A673 (cell line): ENCODE measurements at regions not wholly inside any gene's neighbourhood (a gene's known extent, or its start where the extent isn't known, plus 50 kb on each side); places are given as distances from the start of the nearest gene placed in this dataset.

Source experiments
- BruUV-seq: library from RNA; stranded (reverse); fragments of 400-500 nt; replicated peaks from 2 replicates; lab custom pipeline; 2021; lab: Mats Ljungman, UMichigan
- CTCF ChIA-PET: fragments of 300-600 bp; sonication (Branson Sonifier 250); formaldehyde crosslinking; loops from one replicate; lab custom pipeline; 2022; ENCODE audit warnings: antibody characterized with exemption; lab: Charles Lee
- POLR2A ChIA-PET: fragments of 300-600 bp; sonication (Branson Sonifier 250); formaldehyde crosslinking; loops from one replicate; lab custom pipeline; 2022; ENCODE audit warnings: antibody characterized with exemption; ENCODE audit not compliant: low non-redundant PET; lab: Charles Lee
- DNase-seq: peaks from one replicate; pipeline ENCODE4 v3.0.0-alpha.2; 2015; ENCODE audit warnings: low spot score
- H3K27ac ChIP-seq: fragments of 200-600 bp; sonication (generic); 2 replicates; pipeline ENCODE4 v1.5.1; 2016; ENCODE audit warnings: mixed run types, low read depth, mild to moderate bottlenecking, mixed read lengths, antibody characterized with exemption, low read length; ENCODE audit not compliant: poor library complexity, severe bottlenecking
- H3K27me3 ChIP-seq: fragments of 200-600 bp; sonication (generic); replicated peaks from 2 replicates; pipeline ENCODE4 v1.6.1; 2017; ENCODE audit warnings: mixed run types, low read depth, mild to moderate bottlenecking, mixed read lengths, antibody characterized with exemption, low read length; ENCODE audit not compliant: insufficient read depth, poor library complexity
- H3K36me3 ChIP-seq: fragments of 200-600 bp; sonication (generic); 2 replicates; pipeline ENCODE4 v1.6.1; 2016; ENCODE audit warnings: mixed run types, mild to moderate bottlenecking, mixed read lengths, antibody characterized with exemption, low read length; ENCODE audit not compliant: insufficient read depth, poor library complexity, severe bottlenecking
- H3K4me1 ChIP-seq: fragments of 200-600 bp; sonication (generic); 2 replicates; pipeline ENCODE4 v1.6.1; 2017; ENCODE audit warnings: mixed run types, mild to moderate bottlenecking, mixed read lengths, antibody characterized with exemption, low read length; ENCODE audit not compliant: insufficient read depth, poor library complexity, severe bottlenecking
- H3K4me3 ChIP-seq: fragments of 200-600 bp; sonication (generic); 2 replicates; pipeline ENCODE4 v1.5.1; 2016; ENCODE audit warnings: low read depth, mixed run types, mild to moderate bottlenecking, mixed read lengths, low read length; ENCODE audit not compliant: poor library complexity, severe bottlenecking
- H3K9me3 ChIP-seq: fragments of 200-600 bp; sonication (generic); 2 replicates; pipeline ENCODE4 v1.6.1; 2016; ENCODE audit warnings: mixed run types, low read depth, mild to moderate bottlenecking, mixed read lengths, antibody characterized with exemption, low read length; ENCODE audit not compliant: poor library complexity, severe bottlenecking
- CTCF ChIP-seq: fragments of 300-800, 200-600 bp; sonication (generic); conservative IDR thresholded peaks from 2 replicates; pipeline ENCODE4 v1.5.1; 2017; ENCODE audit warnings: low read depth, mild to moderate bottlenecking, antibody characterized with exemption, low read length, moderate library complexity, mixed read lengths
- EZH2 ChIP-seq: fragments of 200-600 bp; sonication (generic); IDR thresholded peaks from 2 replicates; pipeline ENCODE4 v1.6.1; 2017; ENCODE audit warnings: borderline replicate concordance, low read depth, mild to moderate bottlenecking, mixed read lengths, antibody characterized with exemption, low read length; ENCODE audit not compliant: poor library complexity, severe bottlenecking
- intact Hi-C: fragments of 100-400 bp; cut with micrococcal nuclease; formaldehyde crosslinking; loops from one replicate; pipeline ENCODE4 v1.10.0; 2022; ENCODE audit not compliant: unreplicated experiment

GRCh38 chr2:48120759-48121242 is 193.7 kb upstream of the FOXN2 start:
- Histone ChIP-seq H3K27me3 (no peaks in the 10 kb centered on the region), H3K4me1 (no peaks in the 10 kb centered on the region), H3K9me3 (no peaks in the 10 kb centered on the region), H3K27ac (no peak overlapping the region), H3K4me3 (no peak overlapping the region), H3K36me3 (no peaks in the 10 kb centered on the region)
- no peak for DNase-seq
- ChIA-PET POLR2A (no interaction called here), CTCF (no interaction called here)
- no peak for TF ChIP-seq EZH2
- no peak for TF ChIP-seq CTCF
- intact Hi-C loops = no loop called here
- BruUV-seq = no TSS peak

- DNase-seq = no peak
- no peaks in the 10 kb centered on the region for H3K9me3 ChIP-seq
- ChIA-PET POLR2A (no interaction called here), CTCF (no interaction called here)
- H3K4me1 ChIP-seq = no peaks in the 10 kb centered on the region
- TF ChIP-seq CTCF = no peak
- no peaks in the 10 kb centered on the region for H3K36me3 ChIP-seq
- no peaks in the 10 kb centered on the region for H3K27me3 ChIP-seq
- no peak overlapping the region for H3K27ac ChIP-seq
- intact Hi-C loops = no loop called here
- no peak overlapping the region for H3K4me3 ChIP-seq
- no TSS peak for BruUV-seq
Observed at GRCh38 chr2:48122166-48122565, 192.3 kb upstream of the FOXN2 start.

- BruUV-seq = no TSS peak
- no peak overlapping the region for H3K27ac ChIP-seq
- no peaks in the 10 kb centered on the region for H3K27me3 ChIP-seq
- H3K36me3 ChIP-seq = no peaks in the 10 kb centered on the region
- no peak for TF ChIP-seq CTCF
- TF ChIP-seq EZH2 = no peak
- DNase-seq = no peak
- H3K4me3 ChIP-seq = no peak overlapping the region
- ChIA-PET CTCF (no interaction called here), POLR2A (interaction anchor here (0.8 kb wide), 1 partner anchor 296 kb away, joined by 11 read pairs; no protein-coding TSS in a partner anchor)
- intact Hi-C loops = no loop called here
- no peaks in the 10 kb centered on the region for H3K4me1 ChIP-seq
- H3K9me3 ChIP-seq = no peaks in the 10 kb centered on the region
Observed at GRCh38 chr2:48124592-48124991, 189.9 kb upstream of the FOXN2 start.
